Stimulated activated naive CD8-positive, alpha-beta T cell treated with anti-CD3 and anti-CD28 coated beads, Interleukin-15, Interleukin-2, amounts not matched to agents 100 U/mL and 50 U/mL, for 24 hours (primary cell): ENCODE measurements at regions not wholly inside any gene's neighbourhood (a gene's known extent, or its start where the extent isn't known, plus 50 kb on each side); places are given as distances from the start of the nearest gene placed in this dataset.
"Not testable (repeated sequence)": the region's sequence is repeated elsewhere in the genome, so short reads cannot be mapped to it uniquely, and the experiment has no call there.

Experiments
- ATAC-seq: fragments of 150-1000 bp; cut with Tn5 transposase; one replicate; pipeline ENCODE4 v1.10.0; 2021
- DNase-seq: peaks from one replicate; pipeline ENCODE4 v3.0.0; 2021

- peak; percentile 3 for DNase-seq
- ATAC-seq = not testable (repeated sequence)
Observed at GRCh38 chr12:48409938-48410337, 59.2 kb upstream of the ZNF641 start.

GRCh38 chr12:48413388-48413787 lies 59.0 kb upstream of the ANP32D start:
- ATAC-seq = no peak
- DNase-seq = no peak

GRCh38 chr12:48414021-48414420 lies 58.3 kb upstream of the ANP32D start:
- no peak for DNase-seq
- ATAC-seq = no peak

- no peak for ATAC-seq
- no peak for DNase-seq
Observed at GRCh38 chr12:48419116-48419935, 53.0 kb upstream of the ANP32D start.

- ATAC-seq = no peak
- no peak for DNase-seq
Observed at GRCh38 chr12:48420039-48420775, 52.2 kb upstream of the ANP32D start.

GRCh38 chr12:48422060-48422459 lies 50.3 kb upstream of the ANP32D start:
- DNase-seq (no peak), ATAC-seq (no peak)
